ENCODE measurements at regions not wholly inside any gene's neighbourhood (a gene's known extent, or its start where the extent isn't known, plus 50 kb on each side); places are given as distances from the start of the nearest gene placed in this dataset.

DNA sequence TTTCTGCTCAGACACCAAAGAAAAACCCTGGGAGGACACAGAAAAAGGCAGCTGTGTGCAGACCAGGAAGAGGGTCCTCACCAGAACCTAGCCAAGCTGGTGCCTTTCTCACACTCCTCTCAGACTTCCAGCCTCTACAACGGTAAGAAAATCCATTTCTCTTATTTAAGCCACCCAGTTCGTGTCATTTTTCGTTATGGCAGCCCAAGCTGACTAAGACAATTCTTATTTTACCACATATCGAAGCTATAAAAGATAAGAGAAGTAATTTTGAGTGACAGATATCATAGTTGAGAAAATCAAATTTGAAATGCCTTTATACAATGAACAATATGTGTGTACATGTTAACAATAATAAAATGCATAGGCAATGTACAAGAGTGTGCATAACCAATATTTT lies 219.5 kb downstream of the CBLN2 start:
- Mint-ChIP-seq H3K4me3 (no peak overlapping the region), H3K36me3 (peaks cover 21% of the 10 kb centered on the region), H3K9me3 (peaks cover 63% of the 10 kb centered on the region), H3K4me1 (no peaks in the 10 kb centered on the region), H3K27ac (no peak overlapping the region), H3K27me3 (ENCODE audit: low read depth) (peaks cover 7% of the 10 kb centered on the region; the same call in 1 of the 2 replicates)
- POLR2A ChIA-PET, result no interaction called here
- ATAC-seq, result no peak
- CTCF ChIA-PET, result no interaction called here
- no peak for TF ChIP-seq NFYB (CRISPR knock-in tag; conservative IDR thresholded peaks at IDR 0.05; ENCODE audit: low read depth)
- no peak for DNase-seq (ENCODE audit: low spot score)

DNA sequence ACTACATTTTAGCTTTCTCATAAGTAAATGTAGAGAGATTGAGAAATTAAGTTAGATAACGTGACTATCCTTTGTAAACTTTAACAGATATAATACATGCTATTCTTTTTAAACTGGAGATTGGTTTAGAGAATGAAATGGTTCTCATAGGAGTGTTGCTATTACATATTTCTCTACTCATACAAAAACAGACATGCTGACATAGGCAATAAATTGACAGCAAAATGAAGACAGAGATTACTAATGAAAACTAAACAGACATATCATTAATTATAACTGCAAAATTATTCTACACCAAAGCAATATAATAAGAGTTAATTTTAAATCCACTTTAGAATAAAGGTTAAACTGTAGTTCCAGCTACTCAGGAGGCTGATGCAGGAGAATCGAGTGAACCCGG lies 227.6 kb downstream of the CBLN2 start:
- ATAC-seq (no peak), DNase-seq (ENCODE audit: low spot score) (no peak)
- H3K36me3 Mint-ChIP-seq, result peaks cover 38% of the 10 kb centered on the region
- ChIA-PET CTCF (no interaction called here), POLR2A (no interaction called here)
- H3K4me1 Mint-ChIP-seq, result no peaks in the 10 kb centered on the region
- H3K4me3 Mint-ChIP-seq, result no peak overlapping the region
- no peak overlapping the region for H3K27ac Mint-ChIP-seq
- TF ChIP-seq, protein P1, sequence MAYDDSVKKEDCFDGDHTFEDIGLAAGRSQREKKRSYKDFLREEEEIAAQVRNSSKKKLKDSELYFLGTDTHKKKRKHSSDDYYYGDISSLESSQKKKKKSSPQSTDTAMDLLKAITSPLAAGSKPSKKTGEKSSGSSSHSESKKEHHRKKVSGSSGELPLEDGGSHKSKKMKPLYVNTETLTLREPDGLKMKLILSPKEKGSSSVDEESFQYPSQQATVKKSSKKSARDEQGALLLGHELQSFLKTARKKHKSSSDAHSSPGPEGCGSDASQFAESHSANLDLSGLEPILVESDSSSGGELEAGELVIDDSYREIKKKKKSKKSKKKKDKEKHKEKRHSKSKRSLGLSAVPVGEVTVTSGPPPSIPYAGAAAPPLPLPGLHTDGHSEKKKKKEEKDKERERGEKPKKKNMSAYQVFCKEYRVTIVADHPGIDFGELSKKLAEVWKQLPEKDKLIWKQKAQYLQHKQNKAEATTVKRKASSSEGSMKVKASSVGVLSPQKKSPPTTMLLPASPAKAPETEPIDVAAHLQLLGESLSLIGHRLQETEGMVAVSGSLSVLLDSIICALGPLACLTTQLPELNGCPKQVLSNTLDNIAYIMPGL (CRISPR knock-in tag; IDR thresholded peaks at IDR 0.05), result no peak
- no peak for TF ChIP-seq MYBL2 (CRISPR knock-in tag; IDR thresholded peaks at IDR 0.05)
- TF ChIP-seq, protein P2, sequence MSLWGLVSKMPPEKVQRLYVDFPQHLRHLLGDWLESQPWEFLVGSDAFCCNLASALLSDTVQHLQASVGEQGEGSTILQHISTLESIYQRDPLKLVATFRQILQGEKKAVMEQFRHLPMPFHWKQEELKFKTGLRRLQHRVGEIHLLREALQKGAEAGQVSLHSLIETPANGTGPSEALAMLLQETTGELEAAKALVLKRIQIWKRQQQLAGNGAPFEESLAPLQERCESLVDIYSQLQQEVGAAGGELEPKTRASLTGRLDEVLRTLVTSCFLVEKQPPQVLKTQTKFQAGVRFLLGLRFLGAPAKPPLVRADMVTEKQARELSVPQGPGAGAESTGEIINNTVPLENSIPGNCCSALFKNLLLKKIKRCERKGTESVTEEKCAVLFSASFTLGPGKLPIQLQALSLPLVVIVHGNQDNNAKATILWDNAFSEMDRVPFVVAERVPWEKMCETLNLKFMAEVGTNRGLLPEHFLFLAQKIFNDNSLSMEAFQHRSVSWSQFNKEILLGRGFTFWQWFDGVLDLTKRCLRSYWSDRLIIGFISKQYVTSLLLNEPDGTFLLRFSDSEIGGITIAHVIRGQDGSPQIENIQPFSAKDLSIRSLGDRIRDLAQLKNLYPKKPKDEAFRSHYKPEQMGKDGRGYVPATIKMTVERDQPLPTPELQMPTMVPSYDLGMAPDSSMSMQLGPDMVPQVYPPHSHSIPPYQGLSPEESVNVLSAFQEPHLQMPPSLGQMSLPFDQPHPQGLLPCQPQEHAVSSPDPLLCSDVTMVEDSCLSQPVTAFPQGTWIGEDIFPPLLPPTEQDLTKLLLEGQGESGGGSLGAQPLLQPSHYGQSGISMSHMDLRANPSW (CRISPR knock-in tag; conservative IDR thresholded peaks at IDR 0.05; ENCODE audit: low read depth), result no peak
- no peak for TF ChIP-seq CBFB (CRISPR knock-in tag; IDR thresholded peaks at IDR 0.05; ENCODE audit: low read depth)
- TF ChIP-seq, protein P3, sequence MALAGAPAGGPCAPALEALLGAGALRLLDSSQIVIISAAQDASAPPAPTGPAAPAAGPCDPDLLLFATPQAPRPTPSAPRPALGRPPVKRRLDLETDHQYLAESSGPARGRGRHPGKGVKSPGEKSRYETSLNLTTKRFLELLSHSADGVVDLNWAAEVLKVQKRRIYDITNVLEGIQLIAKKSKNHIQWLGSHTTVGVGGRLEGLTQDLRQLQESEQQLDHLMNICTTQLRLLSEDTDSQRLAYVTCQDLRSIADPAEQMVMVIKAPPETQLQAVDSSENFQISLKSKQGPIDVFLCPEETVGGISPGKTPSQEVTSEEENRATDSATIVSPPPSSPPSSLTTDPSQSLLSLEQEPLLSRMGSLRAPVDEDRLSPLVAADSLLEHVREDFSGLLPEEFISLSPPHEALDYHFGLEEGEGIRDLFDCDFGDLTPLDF (CRISPR knock-in tag; IDR thresholded peaks at IDR 0.05), result no peak
- TF ChIP-seq JUN (CRISPR knock-in tag; IDR thresholded peaks at IDR 0.05), result no peak
- TF ChIP-seq GABPB1 (CRISPR knock-in tag; IDR thresholded peaks at IDR 0.05), result no peak
- TF ChIP-seq, protein P4, sequence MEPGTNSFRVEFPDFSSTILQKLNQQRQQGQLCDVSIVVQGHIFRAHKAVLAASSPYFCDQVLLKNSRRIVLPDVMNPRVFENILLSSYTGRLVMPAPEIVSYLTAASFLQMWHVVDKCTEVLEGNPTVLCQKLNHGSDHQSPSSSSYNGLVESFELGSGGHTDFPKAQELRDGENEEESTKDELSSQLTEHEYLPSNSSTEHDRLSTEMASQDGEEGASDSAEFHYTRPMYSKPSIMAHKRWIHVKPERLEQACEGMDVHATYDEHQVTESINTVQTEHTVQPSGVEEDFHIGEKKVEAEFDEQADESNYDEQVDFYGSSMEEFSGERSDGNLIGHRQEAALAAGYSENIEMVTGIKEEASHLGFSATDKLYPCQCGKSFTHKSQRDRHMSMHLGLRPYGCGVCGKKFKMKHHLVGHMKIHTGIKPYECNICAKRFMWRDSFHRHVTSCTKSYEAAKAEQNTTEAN (CRISPR knock-in tag; IDR thresholded peaks at IDR 0.05), result no peak
- TF ChIP-seq, protein P5, sequence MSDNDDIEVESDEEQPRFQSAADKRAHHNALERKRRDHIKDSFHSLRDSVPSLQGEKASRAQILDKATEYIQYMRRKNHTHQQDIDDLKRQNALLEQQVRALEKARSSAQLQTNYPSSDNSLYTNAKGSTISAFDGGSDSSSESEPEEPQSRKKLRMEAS (CRISPR knock-in tag; IDR thresholded peaks at IDR 0.05), result no peak
- H3K27me3 Mint-ChIP-seq (ENCODE audit: low read depth), result peaks cover 8% of the 10 kb centered on the region; the same call in 1 of the 2 replicates
- peaks cover 52% of the 10 kb centered on the region for H3K9me3 Mint-ChIP-seq

DNA sequence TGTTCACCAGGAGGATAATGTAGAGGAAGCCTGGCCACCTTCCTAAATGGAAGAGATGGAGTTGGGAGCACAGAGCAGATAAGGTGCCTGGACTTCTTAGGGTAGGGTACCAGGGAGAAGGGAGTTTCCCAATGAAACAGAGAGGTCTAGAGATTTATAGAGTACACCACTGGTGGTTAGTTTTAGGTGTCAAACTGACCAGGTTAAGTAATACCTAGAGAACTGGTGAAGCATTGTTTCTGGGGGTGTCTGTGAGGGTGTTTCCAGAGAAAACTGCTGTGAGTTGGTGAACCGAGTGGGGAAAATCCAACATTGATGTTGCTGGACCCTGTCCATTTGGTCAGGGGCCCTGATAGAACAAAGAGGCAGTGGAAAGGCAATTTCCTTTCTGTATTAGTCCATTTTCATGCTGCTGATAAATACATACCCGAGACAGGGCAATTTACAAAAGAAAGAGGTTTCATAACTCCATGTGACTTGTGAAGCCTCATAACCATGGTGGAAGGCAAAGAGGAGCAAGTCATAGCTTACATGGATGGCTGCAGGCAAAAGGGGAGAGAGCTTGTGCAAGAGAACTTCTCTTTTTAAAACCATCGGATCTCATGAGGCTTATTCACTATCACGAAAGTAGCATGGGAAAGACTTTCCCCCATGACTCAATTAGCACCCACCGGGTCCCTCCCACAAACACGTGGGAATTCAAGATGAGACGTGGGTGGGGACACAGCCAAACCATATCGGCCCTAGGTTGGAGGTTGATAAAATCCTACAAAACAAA lies 260.8 kb downstream of the CBLN2 start:
- H3K27me3 Mint-ChIP-seq (ENCODE audit: low read depth), result no peaks in the 10 kb centered on the region
- H3K36me3 Mint-ChIP-seq, result peaks cover 19% of the 10 kb centered on the region
- H3K4me3 Mint-ChIP-seq, result no peak overlapping the region
- CTCF ChIA-PET, result no interaction called here
- POLR2A ChIA-PET, result no interaction called here
- no peak overlapping the region for H3K27ac Mint-ChIP-seq
- ATAC-seq (no peak), DNase-seq (ENCODE audit: low spot score) (no peak)
- peaks cover 58% of the 10 kb centered on the region for H3K9me3 Mint-ChIP-seq
- H3K4me1 Mint-ChIP-seq, result peaks cover 4% of the 10 kb centered on the region; the same call in 1 of the 2 replicates
- TF ChIP-seq NFATC4 (CRISPR knock-in tag; IDR thresholded peaks at IDR 0.05) (no peak), ZNF416 (CRISPR knock-in tag; IDR thresholded peaks at IDR 0.05) (no peak), NR1H2 (CRISPR knock-in tag; IDR thresholded peaks at IDR 0.05) (no peak), RORB (CRISPR knock-in tag; IDR thresholded peaks at IDR 0.05) (no peak), TEAD4 (CRISPR knock-in tag; IDR thresholded peaks at IDR 0.05) (no peak), ZNF121 (CRISPR knock-in tag; IDR thresholded peaks at IDR 0.05) (no peak)
- TF ChIP-seq, protein P6, sequence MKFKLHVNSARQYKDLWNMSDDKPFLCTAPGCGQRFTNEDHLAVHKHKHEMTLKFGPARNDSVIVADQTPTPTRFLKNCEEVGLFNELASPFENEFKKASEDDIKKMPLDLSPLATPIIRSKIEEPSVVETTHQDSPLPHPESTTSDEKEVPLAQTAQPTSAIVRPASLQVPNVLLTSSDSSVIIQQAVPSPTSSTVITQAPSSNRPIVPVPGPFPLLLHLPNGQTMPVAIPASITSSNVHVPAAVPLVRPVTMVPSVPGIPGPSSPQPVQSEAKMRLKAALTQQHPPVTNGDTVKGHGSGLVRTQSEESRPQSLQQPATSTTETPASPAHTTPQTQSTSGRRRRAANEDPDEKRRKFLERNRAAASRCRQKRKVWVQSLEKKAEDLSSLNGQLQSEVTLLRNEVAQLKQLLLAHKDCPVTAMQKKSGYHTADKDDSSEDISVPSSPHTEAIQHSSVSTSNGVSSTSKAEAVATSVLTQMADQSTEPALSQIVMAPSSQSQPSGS (CRISPR knock-in tag; IDR thresholded peaks at IDR 0.05; ENCODE audit: borderline replicate concordance, low read depth), result no peak
- TF ChIP-seq, protein P7, sequence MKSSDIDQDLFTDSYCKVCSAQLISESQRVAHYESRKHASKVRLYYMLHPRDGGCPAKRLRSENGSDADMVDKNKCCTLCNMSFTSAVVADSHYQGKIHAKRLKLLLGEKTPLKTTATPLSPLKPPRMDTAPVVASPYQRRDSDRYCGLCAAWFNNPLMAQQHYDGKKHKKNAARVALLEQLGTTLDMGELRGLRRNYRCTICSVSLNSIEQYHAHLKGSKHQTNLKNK (CRISPR knock-in tag; IDR thresholded peaks at IDR 0.05), result no peak
